Vagina (tissue), 2 donors: ENCODE measurements at regions not wholly inside any gene's neighbourhood (a gene's known extent, or its start where the extent isn't known, plus 50 kb on each side); places are given as distances from the start of the nearest gene placed in this dataset.

ENCODE experiments used
- DNase-seq, 2 donors: peaks; one replicate each; pipeline ENCODE4 v3.0.0-alpha.2; 2017; ENCODE audit errors: extremely low spot score in 2 of 2
- H3K27ac ChIP-seq: fragments of 200-600 bp; sonication (generic); one replicate; pipeline ENCODE4 v1.5.1; 2019
- H3K27me3 ChIP-seq: fragments of 200-600 bp; sonication (generic); one replicate; pipeline ENCODE4 v1.5.1; 2019
- H3K36me3 ChIP-seq, 2 donors: fragments of 200-600 bp; sonication (generic); one replicate each; pipeline ENCODE4 v1.5.1; 2017 to 2019
- H3K4me1 ChIP-seq: fragments of 200-600 bp; sonication (generic); one replicate; pipeline ENCODE4 v1.5.1; 2019
- H3K4me3 ChIP-seq, 2 donors: fragments of 200-600 bp; sonication (generic); 1 replicate in 1 of 2; 2 replicates in 1 of 2; pipeline ENCODE4 v1.5.1; 2016 to 2019
- H3K9me3 ChIP-seq: fragments of 200-600 bp; sonication (generic); one replicate; pipeline ENCODE4 v1.5.1; 2019
- POLR2A ChIP-seq, 2 donors: fragments of 450-650 bp; IDR thresholded peaks; one replicate each; pipeline ENCODE4 v1.6.1; 2017; ENCODE audit warnings: antibody characterized with exemption in 2 of 2, mild to moderate bottlenecking in 2 of 2, moderate library complexity in 2 of 2
- POLR2AphosphoS5 ChIP-seq, 2 donors: sonication (generic); formaldehyde crosslinking; IDR thresholded peaks; one replicate each; pipeline ENCODE4 v1.9.0; 2017; ENCODE audit warnings: antibody characterized with exemption in 2 of 2, mild to moderate bottlenecking in 2 of 2, low read depth in 1 of 2; ENCODE audit not compliant: insufficient read depth in 1 of 2
- intact Hi-C: fragments of 100-400 bp; cut with DNase I; formaldehyde crosslinking; loops from one replicate; pipeline ENCODE4 v1.15.1; 2023
- TF ChIP-seq, protein P1 (sequence below), 3 experiments: fragments of 450-650 bp in 2 of 3; fragments of 200-600 bp in 1 of 3; sonication (generic) in 1 of 3; IDR thresholded peaks; one replicate each; pipeline ENCODE4 v1.5.1; 2017 to 2019; ENCODE audit warnings: antibody characterized with exemption in 3 of 3, mild to moderate bottlenecking in 2 of 3, moderate library complexity in 2 of 3

DNA sequence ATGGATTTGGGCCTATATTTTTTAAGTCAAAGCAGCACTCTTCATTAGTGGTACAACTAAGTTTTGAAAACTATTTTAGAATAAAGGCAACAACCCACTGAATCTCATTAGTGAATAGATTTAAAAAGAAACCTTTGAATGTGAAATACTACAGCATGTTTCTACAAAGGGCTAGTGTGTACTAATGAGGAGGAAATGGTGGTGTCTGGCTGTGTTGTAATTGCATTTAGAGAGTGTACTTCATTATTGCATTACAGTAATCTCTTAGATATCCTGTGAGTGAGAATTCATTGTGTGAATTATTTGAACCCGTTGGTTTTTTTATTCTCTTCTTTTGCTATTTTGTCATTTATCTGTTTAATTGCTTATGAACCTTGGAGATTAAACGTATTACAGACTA lies 575.4 kb upstream of the FAM98A start:
- intact Hi-C loops = no loop called here
- H3K27ac ChIP-seq = no peak overlapping the region
- TF ChIP-seq, protein P1, sequence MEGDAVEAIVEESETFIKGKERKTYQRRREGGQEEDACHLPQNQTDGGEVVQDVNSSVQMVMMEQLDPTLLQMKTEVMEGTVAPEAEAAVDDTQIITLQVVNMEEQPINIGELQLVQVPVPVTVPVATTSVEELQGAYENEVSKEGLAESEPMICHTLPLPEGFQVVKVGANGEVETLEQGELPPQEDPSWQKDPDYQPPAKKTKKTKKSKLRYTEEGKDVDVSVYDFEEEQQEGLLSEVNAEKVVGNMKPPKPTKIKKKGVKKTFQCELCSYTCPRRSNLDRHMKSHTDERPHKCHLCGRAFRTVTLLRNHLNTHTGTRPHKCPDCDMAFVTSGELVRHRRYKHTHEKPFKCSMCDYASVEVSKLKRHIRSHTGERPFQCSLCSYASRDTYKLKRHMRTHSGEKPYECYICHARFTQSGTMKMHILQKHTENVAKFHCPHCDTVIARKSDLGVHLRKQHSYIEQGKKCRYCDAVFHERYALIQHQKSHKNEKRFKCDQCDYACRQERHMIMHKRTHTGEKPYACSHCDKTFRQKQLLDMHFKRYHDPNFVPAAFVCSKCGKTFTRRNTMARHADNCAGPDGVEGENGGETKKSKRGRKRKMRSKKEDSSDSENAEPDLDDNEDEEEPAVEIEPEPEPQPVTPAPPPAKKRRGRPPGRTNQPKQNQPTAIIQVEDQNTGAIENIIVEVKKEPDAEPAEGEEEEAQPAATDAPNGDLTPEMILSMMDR (IDR thresholded peaks at IDR 0.05) = no peak
- TF ChIP-seq POLR2A (IDR thresholded peaks at IDR 0.05) = no peak
- no peak for TF ChIP-seq POLR2AphosphoS5 (IDR thresholded peaks at IDR 0.05; ENCODE audit: insufficient read depth in 1 of 2, low read depth in 1 of 2)
- DNase-seq = no peak
- no peaks in the 10 kb centered on the region for H3K9me3 ChIP-seq
- H3K4me1 ChIP-seq = no peaks in the 10 kb centered on the region
- no peaks in the 10 kb centered on the region for H3K27me3 ChIP-seq
- H3K36me3 ChIP-seq = no peaks in the 10 kb centered on the region
- H3K4me3 ChIP-seq = no peak overlapping the region

- Histone ChIP-seq H3K4me3 (no peak overlapping the region), H3K36me3 (no peaks in the 10 kb centered on the region), H3K9me3 (no peaks in the 10 kb centered on the region), H3K27me3 (no peaks in the 10 kb centered on the region), H3K4me1 (no peaks in the 10 kb centered on the region), H3K27ac (no peak overlapping the region)
- TF ChIP-seq POLR2AphosphoS5 (IDR thresholded peaks at IDR 0.05; ENCODE audit: insufficient read depth in 1 of 2, low read depth in 1 of 2) (no peak), POLR2A (IDR thresholded peaks at IDR 0.05) (no peak)
- TF ChIP-seq, protein P1 (IDR thresholded peaks at IDR 0.05) = no peak
- no peak for DNase-seq
- intact Hi-C loops = no loop called here
These were observed 563.1 kb upstream of the FAM98A start for GRCh38 chr2:34162231-34162630.

GRCh38 chr2:34161549-34161948 lies 562.5 kb upstream of the FAM98A start:
- no peak for DNase-seq
- no peak overlapping the region for H3K4me3 ChIP-seq
- H3K9me3 ChIP-seq = no peaks in the 10 kb centered on the region
- H3K4me1 ChIP-seq = no peaks in the 10 kb centered on the region
- intact Hi-C loops = no loop called here
- no peak overlapping the region for H3K27ac ChIP-seq
- no peaks in the 10 kb centered on the region for H3K36me3 ChIP-seq
- TF ChIP-seq POLR2A (IDR thresholded peaks at IDR 0.05) (no peak), POLR2AphosphoS5 (IDR thresholded peaks at IDR 0.05; ENCODE audit: insufficient read depth in 1 of 2, low read depth in 1 of 2) (no peak)
- TF ChIP-seq, protein P1 (IDR thresholded peaks at IDR 0.05) = no peak
- H3K27me3 ChIP-seq = no peaks in the 10 kb centered on the region

DNA sequence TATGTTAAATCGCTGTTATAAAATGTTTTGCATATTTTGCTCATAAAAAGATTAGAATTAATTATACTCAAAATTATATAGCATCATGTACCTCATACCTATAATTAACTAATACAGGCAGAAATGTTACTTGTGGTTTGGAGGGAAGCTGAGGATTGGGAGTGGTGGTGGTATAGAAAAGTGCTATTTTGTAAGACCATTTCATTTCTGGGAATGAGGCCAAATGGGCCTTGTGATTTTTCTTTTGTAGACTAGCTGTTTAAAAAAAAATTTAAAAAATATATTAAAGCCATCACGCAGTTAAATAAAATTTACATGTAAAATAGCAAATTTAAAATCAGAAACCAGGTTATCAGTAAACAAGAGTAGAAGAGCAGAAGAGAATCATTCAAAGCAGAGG lies 560.8 kb upstream of the FAM98A start:
- Histone ChIP-seq H3K36me3 (no peaks in the 10 kb centered on the region), H3K4me3 (no peak overlapping the region), H3K9me3 (no peaks in the 10 kb centered on the region), H3K27me3 (no peaks in the 10 kb centered on the region), H3K4me1 (no peaks in the 10 kb centered on the region), H3K27ac (no peak overlapping the region)
- no peak for TF ChIP-seq POLR2AphosphoS5 (IDR thresholded peaks at IDR 0.05; ENCODE audit: insufficient read depth in 1 of 2, low read depth in 1 of 2)
- TF ChIP-seq, protein P1 (IDR thresholded peaks at IDR 0.05) = no peak
- no peak for TF ChIP-seq POLR2A (IDR thresholded peaks at IDR 0.05)
- intact Hi-C loops = no loop called here
- no peak for DNase-seq

GRCh38 chr2:34153484-34153883 lies 554.4 kb upstream of the FAM98A start:
- Histone ChIP-seq H3K27me3 (no peaks in the 10 kb centered on the region), H3K4me3 (no peak overlapping the region), H3K36me3 (no peaks in the 10 kb centered on the region), H3K9me3 (no peaks in the 10 kb centered on the region), H3K4me1 (no peaks in the 10 kb centered on the region), H3K27ac (no peak overlapping the region)
- no peak for DNase-seq
- TF ChIP-seq POLR2A (IDR thresholded peaks at IDR 0.05) = no peak
- TF ChIP-seq, protein P1 (IDR thresholded peaks at IDR 0.05) = no peak
- TF ChIP-seq POLR2AphosphoS5 (IDR thresholded peaks at IDR 0.05; ENCODE audit: insufficient read depth in 1 of 2, low read depth in 1 of 2) = no peak
- intact Hi-C loops = no loop called here
